Left cardiac atrium (tissue), 4 donors: ENCODE measurements at regions not wholly inside any gene's neighbourhood (a gene's known extent, or its start where the extent isn't known, plus 50 kb on each side); places are given as distances from the start of the nearest gene placed in this dataset.
"Not testable (repeated sequence)": the region's sequence is repeated elsewhere in the genome, so short reads cannot be mapped to it uniquely, and the experiment has no call there.

ENCODE experiments used
- ATAC-seq, 2 donors: fragments of 200-7000 bp; cut with Tn5 transposase; one replicate each; pipeline ENCODE4 v1.9.1; 2020; ENCODE audit warnings: mild to moderate bottlenecking in 2 of 2, moderate library complexity in 2 of 2
- DNase-seq: peaks from one replicate; pipeline ENCODE4 v3.0.0-alpha.2; 2020
- intact Hi-C, 2 donors: fragments of 100-400 bp; cut with DNase I; formaldehyde crosslinking; loops; one replicate each; pipeline versions ENCODE4 v1.14.1 to v1.15.1; 2022 to 2023
- donor health status: DM: no; HTN: yes; CAD: no.
- donor health status: DM: no; HTN: yes; CAD: no; lungs with severe emphysema.
- donor health status: DM: yes; HTN: yes; CAD: no.
- donor health status: Dilated cardiomyopathy.

DNA sequence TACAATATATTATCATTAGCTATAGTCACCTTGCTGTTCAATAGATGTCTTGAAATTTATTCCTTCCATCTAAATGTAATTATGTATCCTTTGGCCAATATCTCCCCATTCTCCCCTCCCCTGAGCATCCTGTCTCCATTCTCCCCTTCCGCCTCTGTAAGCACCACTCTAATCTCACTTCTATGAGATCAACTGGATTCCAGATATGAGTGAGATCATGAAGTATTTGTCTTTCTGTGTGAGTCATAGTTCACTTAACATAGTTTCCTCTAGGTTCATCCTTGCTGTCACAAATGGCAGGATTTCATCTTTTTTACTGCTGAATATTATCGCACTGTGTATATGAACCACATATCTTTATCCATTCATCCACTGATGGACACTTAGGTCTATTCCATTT is 148.8 kb upstream of the NDN start:
- intact Hi-C loops = no loop called here
- DNase-seq (no peak), ATAC-seq (no peak)

DNA sequence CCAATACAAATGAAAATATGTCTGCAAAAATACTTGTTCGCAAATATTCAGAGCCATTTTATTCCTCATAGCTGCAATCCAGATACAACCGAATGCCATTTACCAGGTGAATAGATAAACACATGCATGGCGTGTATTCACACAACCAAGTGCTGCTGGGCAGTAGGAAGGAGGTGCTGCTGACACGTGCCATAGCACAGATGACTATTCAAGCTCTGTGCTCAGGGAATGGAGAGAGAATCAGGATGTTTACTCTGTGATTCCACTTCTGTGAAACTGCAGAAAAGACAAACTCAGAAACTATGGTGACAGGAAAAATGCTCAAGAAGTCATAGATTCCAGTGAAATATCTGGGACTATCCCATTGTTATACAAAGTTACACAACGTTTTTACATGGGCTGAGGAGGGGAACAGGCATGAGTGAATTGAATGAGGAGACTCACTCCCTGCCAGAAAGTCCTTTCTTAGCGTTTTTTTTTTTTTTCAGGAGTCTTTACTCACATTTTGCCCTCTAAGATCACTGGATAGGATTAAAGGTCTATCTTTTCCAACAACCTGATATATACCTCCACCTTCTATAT is 152.9 kb upstream of the NDN start:
- intact Hi-C loops = no loop called here
- DNase-seq = no peak
- ATAC-seq = no peak

DNA sequence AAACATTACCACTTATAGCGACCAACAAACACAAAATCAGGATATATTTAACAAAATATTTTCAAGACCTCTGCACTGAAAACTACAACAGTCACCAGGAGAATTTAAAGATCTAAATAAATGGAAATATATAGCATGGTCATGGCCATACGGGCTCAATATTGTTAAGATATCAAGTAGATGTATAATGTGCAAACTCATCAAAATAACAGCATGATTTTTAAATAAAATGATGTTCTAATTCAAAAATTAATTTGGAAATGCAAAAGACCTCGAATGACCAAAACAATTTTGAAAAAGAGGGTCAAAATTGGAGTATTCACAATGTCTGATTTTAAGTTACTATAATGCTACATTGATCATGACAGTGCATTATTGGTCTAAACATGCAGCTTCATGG is 159.1 kb upstream of the NDN start:
- ATAC-seq = no peak
- DNase-seq = no peak
- intact Hi-C loops = no loop called here

DNA sequence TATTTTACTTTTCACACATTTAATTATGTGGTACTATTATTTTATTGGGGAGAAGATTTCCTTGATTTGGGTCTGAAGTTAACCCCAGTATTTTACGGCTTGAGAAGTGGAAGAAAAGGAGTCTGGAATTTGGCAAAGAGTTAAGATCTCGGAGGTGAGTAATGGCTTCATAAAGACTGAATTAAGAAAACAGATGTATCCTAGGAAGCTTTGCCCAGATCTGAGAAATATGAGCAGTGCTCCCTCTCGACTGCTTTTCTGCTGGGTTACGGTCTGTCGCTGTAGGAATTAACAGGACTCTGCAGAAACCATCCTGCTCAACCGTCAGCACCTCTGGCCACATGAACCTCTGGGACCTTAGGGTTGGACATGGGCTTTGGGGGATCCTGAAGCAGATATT is 163.6 kb upstream of the NDN start:
- ATAC-seq (no peak), DNase-seq (no peak)
- intact Hi-C loops = no loop called here

DNA sequence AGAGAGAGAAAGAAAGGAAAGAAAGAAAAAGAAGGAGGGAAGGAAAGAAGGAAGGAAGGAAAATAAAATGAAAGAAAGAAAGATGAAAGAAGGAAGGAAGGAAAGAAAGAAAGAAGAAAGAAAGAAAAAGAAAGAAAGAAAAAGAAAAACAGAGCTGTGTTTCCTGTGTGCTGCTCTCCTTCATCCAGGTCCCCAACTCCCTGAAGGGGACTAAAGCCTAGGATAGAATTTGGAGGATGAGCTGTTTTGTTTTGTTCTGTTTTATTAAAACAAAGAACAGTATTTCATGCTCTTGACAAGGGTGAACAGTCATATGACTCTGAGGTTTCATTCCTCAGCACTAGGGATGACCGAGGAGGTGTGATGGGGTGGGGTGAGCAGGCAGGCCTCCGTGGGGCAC is 164.8 kb upstream of the NDN start:
- intact Hi-C loops = no loop called here
- ATAC-seq = no peak
- DNase-seq = no peak

DNA sequence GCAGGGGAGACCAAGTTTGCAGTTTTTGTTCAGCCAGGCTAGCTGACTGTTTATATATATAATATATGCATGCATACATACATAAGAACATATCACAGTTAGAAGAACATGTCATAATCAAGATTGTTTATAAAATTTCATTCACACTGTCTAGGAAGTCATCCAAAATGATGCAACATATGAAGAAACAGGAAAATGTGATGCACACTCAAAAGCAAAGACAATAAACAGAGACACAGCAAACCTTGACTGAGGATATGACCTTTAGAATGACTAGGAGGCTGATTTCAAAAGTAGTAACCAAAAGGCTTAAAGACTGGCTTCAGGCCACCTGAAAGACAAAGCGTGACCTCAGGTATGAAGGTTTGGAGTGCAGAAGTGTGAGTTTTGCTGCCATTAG is 166.2 kb upstream of the NDN start:
- DNase-seq (no peak), ATAC-seq (no peak)
- intact Hi-C loops = no loop called here

DNA sequence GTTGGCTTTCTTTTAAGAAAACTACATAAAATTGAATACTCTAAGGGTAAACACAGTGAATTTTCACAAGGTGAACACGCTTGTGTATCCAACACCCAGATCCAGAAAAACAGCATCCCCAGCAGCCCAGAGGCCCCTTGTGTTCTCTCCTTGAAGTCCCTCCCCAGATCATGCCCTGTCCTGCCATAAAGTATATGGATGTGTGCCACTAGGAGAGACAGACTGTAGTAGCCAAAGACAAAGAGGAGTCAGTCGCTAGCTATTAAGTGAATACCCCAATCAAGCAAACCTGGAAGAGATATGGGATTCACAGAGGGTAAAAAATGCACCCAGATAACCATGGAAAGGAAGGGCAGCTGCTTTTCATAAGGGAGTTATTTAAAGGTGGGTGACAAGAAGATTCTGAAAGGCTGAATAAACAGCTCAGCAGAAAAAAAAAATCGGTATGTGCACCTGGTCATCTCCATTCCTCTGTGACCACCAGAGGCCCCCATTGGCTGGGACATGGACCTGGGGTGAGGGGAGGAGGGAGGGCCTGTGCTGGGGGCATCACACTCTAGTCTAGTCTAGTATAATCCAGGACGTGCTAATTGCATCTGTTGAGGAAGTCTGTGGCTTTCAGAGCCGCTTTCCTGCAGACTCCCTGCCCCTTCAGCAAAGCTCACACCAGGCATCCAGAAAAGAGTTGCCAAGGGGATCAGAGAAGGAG is 167.3 kb upstream of the NDN start:
- DNase-seq = no peak
- no peak for ATAC-seq
- intact Hi-C loops = no loop called here

DNA sequence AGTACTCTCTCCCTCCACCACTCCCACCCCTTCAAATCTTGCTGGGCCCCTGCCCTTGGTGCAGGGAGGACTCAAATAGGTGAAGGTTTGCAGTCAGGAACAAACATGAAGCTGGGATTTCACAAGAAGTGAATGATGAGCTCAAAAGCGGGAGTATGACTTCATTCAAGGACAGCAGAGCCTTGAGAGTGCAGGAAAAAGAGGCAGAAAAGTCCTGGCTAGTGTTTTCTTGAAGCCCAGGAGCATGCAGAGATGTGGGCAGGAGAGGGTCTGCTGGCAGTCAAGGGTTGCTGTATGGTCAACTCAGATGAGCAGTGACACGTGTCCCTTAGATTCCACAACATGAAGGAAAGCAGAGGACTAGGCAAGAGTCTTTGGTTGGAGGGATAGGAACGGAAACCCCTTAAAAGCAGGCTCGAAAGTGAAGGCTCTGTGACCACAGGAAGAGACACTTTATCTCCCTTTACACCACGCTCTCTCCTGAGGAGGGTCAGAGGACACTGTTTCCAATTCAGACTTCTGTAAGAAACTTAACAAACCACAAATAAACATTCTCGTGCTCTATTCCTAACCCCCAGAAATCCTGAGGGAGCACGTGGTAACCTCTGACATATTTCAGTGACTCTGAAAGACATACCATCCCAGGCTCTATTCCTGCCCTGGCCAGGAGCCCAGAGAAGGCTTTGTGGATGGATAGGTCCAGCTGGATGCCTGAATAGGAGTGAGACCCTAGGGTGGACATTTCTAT is 168.0 kb upstream of the NDN start:
- intact Hi-C loops = loop anchor here in 1 of 2 donors (5.0 kb wide), 1 partner anchor 208 kb away; the partner anchor contains the start of gene MAGEL2
- ATAC-seq (no peak), DNase-seq (no peak)

DNA sequence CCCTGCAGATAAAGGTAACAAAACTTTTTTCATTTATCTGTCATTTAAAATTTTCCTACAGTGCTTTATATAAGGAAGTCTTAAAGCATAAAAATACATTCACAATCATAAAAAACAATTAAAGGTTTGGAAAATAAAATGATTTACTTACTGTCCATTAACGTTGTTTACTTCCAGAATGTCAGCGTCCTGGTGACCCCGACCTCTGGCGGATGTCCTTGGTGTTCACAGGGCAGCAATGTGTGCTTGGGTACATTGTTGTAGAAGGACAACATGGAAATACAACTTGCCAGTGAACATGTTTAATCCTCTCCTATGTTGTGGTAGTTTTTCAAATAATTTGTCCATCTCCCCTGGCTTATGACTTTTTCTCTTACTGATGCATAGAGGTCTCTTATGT is 168.8 kb upstream of the NDN start:
- ATAC-seq (no peak), DNase-seq (no peak)
- intact Hi-C loops = loop anchor here in 1 of 2 donors (5.0 kb wide), 1 partner anchor 209 kb away; the partner anchor contains the start of gene MAGEL2

DNA sequence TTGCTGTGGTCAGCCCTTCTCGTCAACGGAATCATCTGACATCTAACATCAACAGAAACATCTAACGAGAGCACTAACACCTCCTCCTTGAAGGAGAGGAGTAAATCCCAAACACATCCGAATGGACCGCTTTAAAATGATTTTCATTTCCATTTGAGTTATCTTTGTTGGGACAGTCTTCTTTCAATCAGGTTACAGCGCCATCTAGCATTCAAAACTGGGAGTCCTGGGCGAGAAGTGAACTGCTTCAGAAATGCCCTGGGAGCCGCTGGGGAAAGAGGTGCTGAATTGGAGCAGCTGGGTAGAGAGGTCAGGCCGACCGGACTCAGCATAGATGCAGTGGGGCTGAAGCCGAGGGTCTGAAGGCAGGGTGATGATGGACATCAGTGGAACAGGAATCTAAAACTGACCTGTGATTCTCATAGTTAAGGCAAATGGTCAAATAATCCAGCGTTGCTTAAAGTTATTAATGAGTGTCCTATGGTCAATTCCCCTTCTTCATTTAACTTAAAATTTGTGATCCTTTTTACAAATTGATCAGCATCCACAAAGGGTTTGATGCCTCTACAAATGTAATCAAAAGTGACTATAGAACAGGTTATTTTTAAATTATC is 170.0 kb upstream of the NDN start:
- intact Hi-C loops = loop anchor here in 1 of 2 donors (5.0 kb wide), 1 partner anchor 210 kb away; the partner anchor contains the start of gene MAGEL2
- DNase-seq = no peak
- ATAC-seq = peak in 1 of 2 donors; percentile 35

DNA sequence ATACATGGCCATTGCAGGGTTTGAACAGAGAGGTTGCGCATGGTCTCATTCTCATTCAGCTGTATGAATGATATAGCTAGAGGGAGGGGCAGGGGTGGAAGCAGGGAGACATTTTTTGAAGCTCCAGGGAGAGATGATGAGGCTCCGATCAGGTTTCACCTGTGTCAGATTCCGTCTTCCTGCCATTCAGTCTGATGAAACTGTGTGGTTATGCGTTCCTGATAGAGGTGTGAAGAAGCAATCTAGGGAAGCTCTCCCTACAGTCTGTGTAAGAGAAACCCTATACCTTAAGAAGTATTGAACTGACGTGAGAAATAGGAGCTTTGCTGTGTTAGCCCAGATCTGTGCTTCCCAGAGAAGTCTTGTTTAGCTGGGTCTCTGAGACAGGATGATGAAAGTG is 171.9 kb upstream of the NDN start:
- ATAC-seq (no peak), DNase-seq (no peak)
- intact Hi-C loops = loop anchor here in 1 of 2 donors (5.0 kb wide), 1 partner anchor 212 kb away; the partner anchor contains the start of gene MAGEL2

DNA sequence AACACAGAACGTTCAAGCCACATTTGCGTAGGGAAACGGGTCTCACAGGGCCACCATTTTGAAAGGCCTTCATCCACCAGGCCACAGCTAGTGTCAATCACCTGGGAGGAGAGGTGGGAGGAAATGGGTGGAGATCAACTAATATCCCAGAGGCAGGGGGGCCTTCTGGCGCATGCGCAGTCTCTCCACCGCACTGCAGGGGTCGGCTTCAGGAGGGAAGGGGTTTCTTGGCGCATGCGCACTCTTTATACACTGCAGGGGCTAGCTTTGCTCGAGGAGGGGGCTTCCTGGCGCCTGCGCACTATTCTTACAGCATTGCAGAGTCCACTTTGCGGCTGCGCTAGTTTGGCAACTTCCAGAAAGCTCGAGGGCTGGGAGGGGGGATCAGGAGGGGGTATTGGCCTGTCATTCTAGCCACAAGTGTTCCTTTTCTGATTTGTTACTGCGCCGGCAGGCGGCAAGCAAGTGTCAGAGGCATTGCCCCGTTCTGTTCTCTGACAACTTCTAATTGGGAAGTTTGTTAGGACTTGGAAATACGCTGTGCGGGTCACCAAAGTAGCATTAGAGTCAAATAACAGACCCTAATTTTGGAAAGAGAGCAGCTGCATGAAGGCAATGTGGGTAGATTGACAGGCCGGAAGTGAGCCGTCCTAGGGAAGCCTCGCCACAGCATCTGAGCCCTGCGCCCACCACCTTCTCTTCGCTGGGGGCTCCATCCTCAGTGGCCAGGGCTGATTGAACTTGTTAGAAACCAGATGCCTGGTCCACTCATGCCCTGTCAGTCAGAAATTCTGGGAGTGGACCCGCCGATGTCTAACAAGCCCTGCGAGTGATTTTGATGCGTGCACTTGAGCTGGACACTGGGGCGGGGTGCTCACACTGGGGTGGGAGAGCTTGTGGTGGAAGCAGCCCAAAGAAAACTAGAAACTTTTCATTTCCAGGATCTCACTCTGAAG is 173.5 kb upstream of the NDN start:
- intact Hi-C loops = no loop called here
- ATAC-seq (no peak), DNase-seq (no peak)

DNA sequence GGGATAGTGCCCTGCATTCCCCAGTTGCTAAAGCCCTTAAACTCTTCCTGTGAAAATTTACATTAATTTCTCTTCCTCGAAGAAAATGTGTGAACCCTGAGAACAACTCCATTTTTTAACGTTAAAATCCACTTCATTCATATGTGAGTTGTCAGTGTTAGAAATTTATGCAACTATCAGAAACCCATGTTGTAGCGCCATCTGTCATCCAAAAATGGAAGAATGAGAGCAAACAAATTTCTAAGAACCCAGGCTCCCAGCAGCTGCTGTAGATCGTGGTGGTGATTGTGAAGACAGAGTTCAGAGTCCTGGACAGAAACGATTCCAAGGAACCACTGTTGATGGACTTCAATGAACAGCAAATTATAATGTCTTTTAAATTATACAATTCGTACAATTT is 179.7 kb upstream of the NDN start:
- ATAC-seq (no peak), DNase-seq (no peak)
- intact Hi-C loops = no loop called here

DNA sequence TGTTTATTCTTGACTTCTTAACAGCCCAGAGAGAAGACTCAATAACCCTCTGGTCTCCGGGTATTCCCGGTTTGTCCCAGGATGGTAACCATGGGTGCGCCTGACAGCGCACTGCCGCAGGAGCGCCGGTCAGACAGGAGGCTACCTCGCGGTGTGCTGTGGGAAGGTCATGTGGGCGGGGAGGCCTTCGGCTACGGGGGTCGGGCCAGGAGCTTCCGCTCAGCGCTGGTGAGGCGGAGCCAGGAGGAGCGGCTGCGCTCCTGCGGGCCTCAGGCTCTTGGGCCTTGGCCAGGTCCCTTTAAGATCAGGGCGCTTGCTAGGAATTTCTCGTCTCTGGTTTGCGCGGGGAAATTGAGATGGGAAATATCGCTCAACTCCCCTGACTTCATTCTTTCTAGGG is 182.3 kb upstream of the NDN start:
- ATAC-seq (peak; percentile 78 to 97), DNase-seq (peak; percentile 34)
- intact Hi-C loops = no loop called here

DNA sequence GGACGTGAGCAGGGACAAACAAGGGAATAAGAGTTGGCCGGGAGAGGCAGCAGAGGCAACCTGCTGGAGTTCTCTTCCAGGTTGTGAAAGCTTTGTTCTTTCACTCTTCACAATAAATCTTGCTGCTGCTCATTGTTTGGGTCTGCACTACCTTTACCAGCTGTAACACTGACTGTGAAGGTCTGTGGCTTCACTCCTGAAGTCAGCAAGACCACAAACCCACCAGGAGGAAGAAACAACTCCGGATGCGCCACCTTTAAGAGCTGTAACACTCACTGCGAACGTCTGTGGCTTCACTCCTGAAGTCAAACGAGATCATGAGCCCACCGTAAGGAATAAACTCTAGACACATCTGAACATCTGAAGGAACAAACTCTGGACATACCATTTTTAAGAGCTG is 186.5 kb upstream of the NDN start:
- intact Hi-C loops = loop anchor here in 1 of 2 donors (10.0 kb wide), 1 partner anchor 229 kb away; the partner anchor contains the start of gene MAGEL2
- DNase-seq, ATAC-seq: not testable (repeated sequence)

DNA sequence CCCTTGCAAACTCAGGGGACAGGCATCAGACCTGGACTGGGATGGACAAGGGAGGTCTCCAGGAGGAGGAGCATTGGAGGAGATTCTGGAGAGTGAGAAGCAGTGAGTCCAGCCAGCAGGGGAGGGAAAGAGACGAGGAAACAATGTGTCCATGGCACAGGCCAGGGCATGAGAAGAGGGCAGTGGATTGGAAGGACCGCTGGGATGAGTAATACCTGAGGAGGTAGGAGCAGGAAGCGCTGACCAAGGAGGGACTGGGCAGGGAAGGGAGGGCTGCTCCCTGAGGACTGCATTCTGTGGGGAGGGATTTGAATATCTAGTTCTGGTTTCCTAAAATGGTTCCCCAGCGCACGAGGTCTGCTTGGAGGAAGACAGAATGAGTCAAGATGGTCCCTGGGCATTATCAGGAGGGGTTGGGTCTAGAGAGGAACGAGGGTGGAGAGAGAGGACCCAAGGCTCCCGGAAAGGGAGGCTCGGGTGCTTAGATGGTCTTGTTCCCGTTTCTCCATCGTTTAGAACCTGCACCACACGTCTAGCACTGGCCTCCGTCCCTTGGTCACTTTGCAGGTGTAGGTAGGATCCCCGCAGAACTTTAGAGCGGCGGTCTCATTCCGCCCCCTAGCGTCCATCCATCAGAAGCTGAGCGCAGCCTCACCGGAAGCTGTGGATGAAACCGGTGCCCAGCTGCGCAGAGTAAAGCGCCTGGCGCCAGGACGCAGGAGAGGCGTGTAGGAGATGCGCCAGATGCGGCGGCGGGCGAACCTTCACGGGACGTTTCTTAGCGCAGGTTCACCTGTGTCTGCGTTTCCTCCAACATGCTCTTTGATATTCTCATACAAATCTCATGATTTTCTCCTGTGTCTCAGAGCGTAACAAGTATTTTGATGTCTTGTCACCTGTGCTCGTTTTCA is 190.7 kb upstream of the NDN start:
- ATAC-seq (peak; percentile 67 to 79), DNase-seq (peak; percentile 42)
- intact Hi-C loops = loop anchor here (5.0 to 10.0 kb wide), 2 partner anchors 230 to 233 kb away; partner anchors contain the start of gene MAGEL2 (in 2 of the 2)

DNA sequence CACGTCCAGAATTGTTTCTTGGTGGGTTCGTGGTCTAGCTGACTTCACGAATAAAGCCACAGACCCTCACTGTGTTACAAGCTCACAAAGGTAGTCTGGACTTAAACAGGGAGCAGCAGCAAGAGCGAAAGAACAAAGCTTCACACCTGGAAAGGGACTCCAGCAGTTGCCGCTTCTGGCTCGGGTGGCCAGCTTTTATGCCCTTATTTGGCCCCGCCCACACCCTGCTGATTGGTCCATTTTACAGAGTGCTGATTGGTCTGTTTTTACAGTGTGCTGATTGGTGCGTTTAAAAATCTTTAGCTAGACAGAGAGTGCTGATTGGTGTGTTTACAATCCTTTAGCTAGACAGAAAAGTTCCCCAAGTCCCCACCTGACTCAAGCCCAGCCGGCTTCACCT is 194.2 kb upstream of the NDN start:
- ATAC-seq = no peak
- intact Hi-C loops = no loop called here
- no peak for DNase-seq

DNA sequence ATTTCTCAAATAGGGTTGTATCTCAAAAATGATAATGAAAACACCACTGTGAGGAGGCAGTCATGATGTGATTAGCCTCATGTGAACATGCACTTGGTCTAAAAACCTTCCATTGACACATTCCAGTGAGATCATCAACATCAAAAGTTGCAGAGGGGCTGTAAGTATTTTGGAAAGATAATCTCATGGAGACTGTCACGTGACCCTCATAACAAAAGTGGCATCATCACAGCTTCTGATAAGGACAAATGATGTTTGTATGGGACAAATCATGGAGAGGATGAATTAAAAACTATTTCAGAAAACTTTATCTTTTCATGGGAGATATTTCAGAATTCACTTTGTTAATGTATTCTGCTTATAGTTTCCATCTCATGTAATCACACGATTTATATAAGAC is 203.1 kb upstream of the NDN start:
- intact Hi-C loops = no loop called here
- ATAC-seq (no peak), DNase-seq (no peak)
